Putamen (tissue), 1 donor: ENCODE measurements at regions not wholly inside any gene's neighbourhood (a gene's known extent, or its start where the extent isn't known, plus 50 kb on each side); places are given as distances from the start of the nearest gene placed in this dataset.

Experiments used
- DNase-seq: peaks from one replicate; pipeline ENCODE4 v3.0.0-alpha.2; 2016; ENCODE audit warnings: low spot score

- DNase-seq, result no peak
Observed at GRCh38 chr11:127224276-127224675, 223.7 kb upstream of the KIRREL3 start.

DNA sequence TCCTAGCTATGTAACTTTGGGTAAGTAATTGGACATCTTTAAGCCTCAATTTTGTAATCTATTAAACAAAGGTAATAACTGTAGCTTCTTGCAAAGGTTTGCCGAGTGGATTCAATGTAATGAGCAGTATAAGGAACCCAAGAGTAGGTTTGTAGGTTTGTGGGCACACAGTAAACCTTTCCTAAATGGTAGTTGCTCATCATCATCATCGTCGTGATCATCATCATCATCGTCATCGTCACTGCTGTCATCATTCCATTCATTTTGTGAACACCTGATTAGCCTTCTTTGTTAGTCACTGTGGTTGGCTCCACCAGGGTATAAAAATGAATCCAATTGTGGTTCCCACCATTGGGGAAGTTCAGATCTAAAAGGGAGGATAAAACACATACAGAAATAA lies 223.1 kb upstream of the KIRREL3 start:
- DNase-seq, result no peak

DNA sequence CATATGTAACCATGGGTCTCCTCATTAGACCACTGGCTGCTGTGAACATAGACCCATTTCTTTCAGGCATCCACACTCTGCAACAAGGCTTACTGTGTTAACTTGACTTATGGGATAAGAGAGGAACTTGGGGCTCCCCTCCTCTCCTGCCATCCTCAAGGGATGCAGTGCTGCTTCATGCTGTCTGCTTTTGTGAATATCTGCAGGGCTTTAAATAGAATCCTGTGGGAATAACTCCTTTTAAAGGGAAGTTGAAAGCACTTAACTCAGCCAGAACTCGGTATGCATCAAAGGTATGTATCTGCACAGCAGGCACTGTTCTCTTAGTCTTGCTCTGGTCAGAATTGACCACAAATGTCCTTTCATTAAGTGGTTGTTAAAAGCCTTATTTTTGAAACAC lies 222.5 kb upstream of the KIRREL3 start:
- DNase-seq, result no peak

DNA sequence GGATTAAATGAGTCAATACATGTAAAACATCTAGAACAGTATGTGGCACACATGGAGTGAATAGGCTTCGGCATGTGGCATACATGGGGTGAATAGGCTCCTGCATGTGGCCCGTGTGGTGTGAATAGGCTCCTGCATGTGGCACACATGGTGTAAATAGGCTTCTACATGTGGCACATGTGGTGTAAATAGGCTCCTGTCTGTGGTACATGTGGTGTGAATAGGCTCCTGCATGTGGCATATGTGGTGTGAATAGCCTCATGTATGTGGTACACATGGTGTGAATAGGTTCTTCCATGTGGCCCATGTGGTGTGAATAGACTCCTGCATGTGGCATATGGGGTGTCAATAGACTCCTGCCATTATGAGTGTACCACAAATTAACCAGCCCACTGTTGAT lies 219.1 kb upstream of the KIRREL3 start:
- no peak for DNase-seq

- no peak for DNase-seq
Observed at GRCh38 chr11:127218275-127218608, 217.7 kb upstream of the KIRREL3 start.

GRCh38 chr11:127217452-127218274 lies 217.1 kb upstream of the KIRREL3 start:
- no peak for DNase-seq

GRCh38 chr11:127205688-127206217 lies 205.2 kb upstream of the KIRREL3 start:
- DNase-seq, result no peak

GRCh38 chr11:127203490-127203889 lies 202.9 kb upstream of the KIRREL3 start:
- no peak for DNase-seq

GRCh38 chr11:127202105-127202504 lies 201.5 kb upstream of the KIRREL3 start:
- DNase-seq, result no peak

- DNase-seq, result no peak
Observed at GRCh38 chr11:127199306-127199801, 198.8 kb upstream of the KIRREL3 start.

GRCh38 chr11:127195501-127196120 lies 195.0 kb upstream of the KIRREL3 start:
- no peak for DNase-seq

- DNase-seq, result no peak
Observed at GRCh38 chr11:127194521-127194920, 194.0 kb upstream of the KIRREL3 start.

DNA sequence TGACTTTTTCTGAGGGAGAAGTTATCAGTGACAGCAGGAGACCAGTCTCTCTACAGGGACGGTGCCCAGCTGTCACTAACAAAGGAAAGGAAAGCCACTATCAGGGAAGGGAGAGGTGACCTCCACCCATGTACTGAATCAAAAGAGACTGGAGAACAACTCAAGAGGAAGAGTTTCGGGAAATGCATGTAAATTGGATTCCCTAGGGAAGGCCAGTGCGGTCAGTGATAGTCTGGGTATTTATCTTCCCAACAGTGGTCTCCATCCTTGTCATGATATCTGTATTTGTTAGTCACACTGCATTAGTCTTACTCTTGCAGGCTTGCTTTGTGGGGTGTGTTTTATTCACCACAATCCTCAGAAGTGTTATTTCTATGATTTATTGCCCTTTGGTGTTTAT lies 193.4 kb upstream of the KIRREL3 start:
- no peak for DNase-seq

GRCh38 chr11:127191689-127192088 lies 191.1 kb upstream of the KIRREL3 start:
- DNase-seq, result no peak

- DNase-seq, result no peak
Observed at GRCh38 chr11:127191261-127191660, 190.7 kb upstream of the KIRREL3 start.

- DNase-seq, result no peak
Observed at GRCh38 chr11:127182586-127183203, 182.1 kb upstream of the KIRREL3 start.

- no peak for DNase-seq
Observed at GRCh38 chr11:127157225-127157624, 156.7 kb upstream of the KIRREL3 start.

DNA sequence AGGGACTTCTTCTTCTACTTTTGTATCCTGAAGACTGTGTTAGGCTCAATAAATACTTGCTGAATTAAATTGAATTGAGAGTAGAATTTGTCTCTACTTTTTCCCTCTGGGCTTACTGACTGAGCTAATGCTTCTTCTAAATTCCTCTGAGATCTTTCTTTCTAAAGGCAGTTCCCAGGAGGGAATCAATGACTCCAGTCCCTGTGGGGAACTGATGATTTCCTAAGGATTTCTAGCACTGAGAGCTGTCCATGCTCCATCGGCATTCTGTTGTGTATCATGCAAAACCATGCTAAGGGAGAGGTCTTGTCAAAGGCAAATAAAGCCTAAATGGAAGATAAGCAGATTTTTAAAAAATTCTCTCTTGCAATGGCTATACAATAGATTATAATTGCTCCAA lies 148.8 kb upstream of the KIRREL3 start:
- DNase-seq, result no peak

- no peak for DNase-seq
Observed at GRCh38 chr11:127143251-127143650, 142.7 kb upstream of the KIRREL3 start.

GRCh38 chr11:127138613-127139012 lies 138.0 kb upstream of the KIRREL3 start:
- no peak for DNase-seq

DNA sequence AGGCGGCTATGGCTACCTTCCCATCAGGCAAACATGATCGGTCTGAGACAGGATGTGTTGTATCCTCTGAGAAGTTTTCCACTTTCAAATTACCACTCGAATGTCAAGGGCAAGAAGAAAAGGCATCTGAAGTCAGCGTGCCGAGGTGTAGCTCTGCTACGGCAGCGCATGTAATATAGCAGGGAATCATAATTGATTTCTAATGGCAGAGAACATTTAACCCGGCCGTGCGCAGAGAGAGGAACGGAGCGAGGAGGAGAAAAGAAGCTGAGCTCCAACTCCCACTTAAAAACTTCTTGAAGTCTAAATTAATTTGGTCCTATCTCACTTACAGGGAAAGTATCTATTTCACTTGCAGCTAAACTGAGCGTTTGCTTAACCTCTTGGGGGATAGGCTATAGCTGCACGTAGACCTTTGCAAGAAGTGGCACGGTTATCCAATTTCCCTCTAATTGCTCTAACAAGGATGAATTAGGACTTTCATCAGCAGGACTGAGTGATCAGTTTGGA lies 137.3 kb upstream of the KIRREL3 start:
- DNase-seq, result no peak

GRCh38 chr11:127136438-127136837 lies 135.9 kb upstream of the KIRREL3 start:
- no peak for DNase-seq

DNA sequence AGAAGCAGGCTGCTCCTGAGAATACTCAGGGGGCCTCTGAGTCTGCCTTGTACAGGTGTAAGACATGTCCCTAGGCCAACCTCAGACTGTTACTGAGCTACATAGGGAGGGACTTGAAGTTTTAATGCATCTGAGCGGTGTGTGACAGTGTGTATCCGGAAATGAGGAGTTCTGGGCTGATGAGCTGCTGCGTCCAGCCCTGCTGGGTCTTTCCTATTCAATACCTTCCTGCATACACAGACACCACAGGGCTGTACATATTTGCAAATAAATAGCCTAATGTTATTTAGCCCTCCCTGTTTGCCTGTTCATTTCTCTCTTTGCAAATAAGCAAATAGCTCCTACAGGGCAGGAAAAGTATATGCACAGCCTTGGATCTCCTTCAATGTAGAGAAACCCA lies 134.7 kb upstream of the KIRREL3 start:
- no peak for DNase-seq
